PC-3 (cell line): ENCODE measurements at regions not wholly inside any gene's neighbourhood (a gene's known extent, or its start where the extent isn't known, plus 50 kb on each side); places are given as distances from the start of the nearest gene placed in this dataset.

ENCODE experiments used
- ATAC-seq: fragments of 200-7000 bp; cut with Tn5 transposase; 2 replicates; pipeline ENCODE4 v1.9.1; 2020; ENCODE audit warnings: mild to moderate bottlenecking, moderate library complexity
- BruUV-seq: library from RNA; stranded (reverse); fragments of 400-500 nt; replicated peaks from 2 replicates; lab custom pipeline; 2021; lab: Mats Ljungman, UMichigan
- CTCF ChIA-PET: fragments of 300-600 bp; sonication (Branson Sonifier 250); formaldehyde crosslinking; loops from one replicate; lab custom pipeline; 2022; ENCODE audit warnings: antibody characterized with exemption; lab: Charles Lee
- POLR2A ChIA-PET: fragments of 300-600 bp; sonication (Branson Sonifier 250); formaldehyde crosslinking; loops from one replicate; lab custom pipeline; 2022; ENCODE audit warnings: antibody characterized with exemption; ENCODE audit not compliant: unreplicated experiment; lab: Charles Lee
- DNase-seq: peaks from one replicate; pipeline ENCODE4 v3.0.0-alpha.2; 2015
- H2AFZ ChIP-seq: fragments of 300-600 bp; sonication (generic); 2 replicates; pipeline ENCODE4 v1.6.0; 2016; ENCODE audit warnings: antibody characterized with exemption, low read length
- H3F3A ChIP-seq: fragments of 300-600 bp; sonication (generic); one replicate; pipeline ENCODE4 v1.6.0; 2017; ENCODE audit warnings: antibody characterized with exemption, low read length, control low read depth, mild to moderate bottlenecking; ENCODE audit not compliant: unreplicated experiment
- H3K27ac ChIP-seq: fragments of 300-600 bp; sonication (generic); 2 replicates; pipeline ENCODE4 v1.5.1; 2016; ENCODE audit warnings: mild to moderate bottlenecking, low read length
- H3K27me3 ChIP-seq: fragments of 300-600 bp; sonication (generic); 2 replicates; pipeline ENCODE4 v1.6.1; 2016; ENCODE audit warnings: low read length, mixed read lengths
- H3K36me3 ChIP-seq: fragments of 300-600 bp; sonication (generic); 2 replicates; pipeline ENCODE4 v1.6.1; 2016; ENCODE audit warnings: low read depth, mixed run types, low read length, mixed read lengths
- H3K4me1 ChIP-seq: fragments of 300-600 bp; sonication (generic); 2 replicates; pipeline ENCODE4 v1.5.1; 2016; ENCODE audit warnings: low read length; ENCODE audit not compliant: insufficient read depth
- H3K4me2 ChIP-seq: fragments of 300-600 bp; sonication (generic); 2 replicates; pipeline ENCODE4 v1.6.0; 2016; ENCODE audit warnings: low read length
- H3K4me3 ChIP-seq: fragments of 300-600 bp; sonication (generic); 2 replicates; pipeline ENCODE4 v1.5.1; 2016; ENCODE audit warnings: mild to moderate bottlenecking, low read length, mixed read lengths
- H3K79me2 ChIP-seq: fragments of 300-600 bp; sonication (generic); 2 replicates; pipeline ENCODE4 v1.6.1; 2017; ENCODE audit warnings: low read length, mixed read lengths
- H3K9ac ChIP-seq: fragments of 300-600 bp; sonication (generic); 2 replicates; pipeline ENCODE4 v1.6.0; 2016; ENCODE audit warnings: mild to moderate bottlenecking, low read length
- H3K9me2 ChIP-seq: fragments of 300-600 bp; sonication (generic); replicated peaks from 2 replicates; pipeline ENCODE4 v1.6.1; 2016; ENCODE audit warnings: mixed run types, low read length, mixed read lengths
- H3K9me3 ChIP-seq: fragments of 300-600 bp; sonication (generic); 2 replicates; pipeline ENCODE4 v1.6.1; 2016; ENCODE audit warnings: low read length, mixed read lengths
- H4K20me1 ChIP-seq: fragments of 300-600 bp; sonication (generic); 2 replicates; pipeline ENCODE4 v1.6.1; 2016; ENCODE audit warnings: low read length, mixed read lengths
- CTCF ChIP-seq: fragments of 300-600 bp; sonication (generic); conservative IDR thresholded peaks from 2 replicates; pipeline ENCODE4 v1.5.1; 2017; ENCODE audit warnings: antibody characterized with exemption, low read depth, mild to moderate bottlenecking, low read length
- EZH2 ChIP-seq: fragments of 300-600 bp; sonication (generic); IDR thresholded peaks from one replicate; pipeline ENCODE4 v1.6.1; 2017; ENCODE audit warnings: antibody characterized with exemption, mild to moderate bottlenecking, low read length; ENCODE audit not compliant: unreplicated experiment
- EZH2phosphoT487 ChIP-seq: fragments of 300-600 bp; sonication (generic); IDR thresholded peaks from 2 replicates; pipeline ENCODE4 v1.6.1; 2018; ENCODE audit warnings: mild to moderate bottlenecking, antibody characterized with exemption, low read length, borderline replicate concordance
- intact Hi-C: fragments of 100-400 bp; cut with micrococcal nuclease; formaldehyde crosslinking; loops from 2 replicates; pipeline ENCODE4 v1.9.0; 2023

GRCh38 chr2:51981783-51982182, 949.9 kb upstream of the NRXN1 start:
- H3K27ac ChIP-seq = no peak overlapping the region
- no peaks in the 10 kb centered on the region for H3K4me1 ChIP-seq
- H2AFZ ChIP-seq = 0 out of 2 replicates have a peak overlapping the region, but pooled peaks have one; percentile 33
- ATAC-seq (no peak), DNase-seq (peak; percentile 34)
- no peaks in the 10 kb centered on the region for H3F3A ChIP-seq
- H3K9me3 ChIP-seq = no peaks in the 10 kb centered on the region
- H3K4me2 ChIP-seq = peak overlapping the region; percentile 39
- BruUV-seq = no TSS peak
- H3K36me3 ChIP-seq = no peaks in the 10 kb centered on the region
- H3K4me3 ChIP-seq = no peak overlapping the region
- H3K27me3 ChIP-seq = no peaks in the 10 kb centered on the region
- no peaks in the 10 kb centered on the region for H3K9me2 ChIP-seq
- no peaks in the 10 kb centered on the region for H4K20me1 ChIP-seq
- H3K79me2 ChIP-seq = no peaks in the 10 kb centered on the region
- ChIA-PET POLR2A (no interaction called here), CTCF (no interaction called here)
- no peak overlapping the region for H3K9ac ChIP-seq
- intact Hi-C loops = no loop called here
- TF ChIP-seq CTCF (no peak), EZH2phosphoT487 (no peak), EZH2 (no peak)

GRCh38 chr2:51976623-51977022, 944.7 kb upstream of the NRXN1 start:
- Histone ChIP-seq H3K4me2 (no peak overlapping the region), H3K4me3 (no peak overlapping the region), H3F3A (no peaks in the 10 kb centered on the region), H3K9ac (no peak overlapping the region), H3K27me3 (no peaks in the 10 kb centered on the region), H4K20me1 (no peaks in the 10 kb centered on the region), H3K4me1 (no peaks in the 10 kb centered on the region), H3K27ac (no peak overlapping the region), H2AFZ (no peak overlapping the region), H3K9me2 (no peaks in the 10 kb centered on the region), H3K36me3 (no peaks in the 10 kb centered on the region), H3K9me3 (no peaks in the 10 kb centered on the region), H3K79me2 (no peaks in the 10 kb centered on the region)
- ChIA-PET POLR2A (no interaction called here), CTCF (no interaction called here)
- no peak for DNase-seq
- no peak for TF ChIP-seq EZH2phosphoT487
- no peak for TF ChIP-seq EZH2
- no peak for TF ChIP-seq CTCF
- intact Hi-C loops = no loop called here
- no peak for ATAC-seq
- BruUV-seq = no TSS peak

GRCh38 chr2:51971136-51971535, 939.2 kb upstream of the NRXN1 start:
- H3K4me1 ChIP-seq = no peaks in the 10 kb centered on the region
- H3K4me3 ChIP-seq = no peak overlapping the region
- ATAC-seq (no peak), DNase-seq (no peak)
- no peaks in the 10 kb centered on the region for H3K9me2 ChIP-seq
- no peaks in the 10 kb centered on the region for H3K36me3 ChIP-seq
- H3K27ac ChIP-seq = no peak overlapping the region
- H3F3A ChIP-seq = no peaks in the 10 kb centered on the region
- H3K27me3 ChIP-seq = no peaks in the 10 kb centered on the region
- H3K79me2 ChIP-seq = no peaks in the 10 kb centered on the region
- no peaks in the 10 kb centered on the region for H3K9me3 ChIP-seq
- no peak overlapping the region for H3K9ac ChIP-seq
- POLR2A ChIA-PET = no interaction called here
- no TSS peak for BruUV-seq
- CTCF ChIA-PET = interaction anchor here (0.5 kb wide), 1 partner anchor 103 kb away, joined by 4 read pairs; no protein-coding TSS in a partner anchor
- no peak overlapping the region for H2AFZ ChIP-seq
- no peak for TF ChIP-seq CTCF
- no peak for TF ChIP-seq EZH2
- no peak for TF ChIP-seq EZH2phosphoT487
- H3K4me2 ChIP-seq = no peak overlapping the region
- H4K20me1 ChIP-seq = no peaks in the 10 kb centered on the region
- intact Hi-C loops = no loop called here
